GM18502 (cell line): ENCODE measurements at regions not wholly inside any gene's neighbourhood (a gene's known extent, or its start where the extent isn't known, plus 50 kb on each side); places are given as distances from the start of the nearest gene placed in this dataset.

Experiments used
- ATAC-seq: cut with Tn5 transposase; IDR thresholded peaks from one replicate; pipeline ENCODE4 v1.9.1; 2021; ENCODE audit warnings: mild to moderate bottlenecking; ENCODE audit not compliant: unreplicated experiment, poor library complexity

- ATAC-seq, result no peak
These were observed 101.8 kb upstream of the FERD3L start for GRCh38 chr7:19247017-19247416.

- ATAC-seq, result no peak
These were observed 97.0 kb upstream of the FERD3L start for GRCh38 chr7:19242246-19242645.

- no peak for ATAC-seq
These were observed 94.7 kb upstream of the FERD3L start for GRCh38 chr7:19239951-19240350.

- no peak for ATAC-seq
These were observed 90.5 kb upstream of the FERD3L start for GRCh38 chr7:19235680-19236079.

GRCh38 chr7:19224951-19225350 lies 79.7 kb upstream of the FERD3L start:
- ATAC-seq, result no peak

GRCh38 chr7:19215412-19215811 lies 70.2 kb upstream of the FERD3L start:
- ATAC-seq, result no peak

- ATAC-seq, result no peak
These were observed 68.5 kb upstream of the FERD3L start for GRCh38 chr7:19213746-19214145.

GRCh38 chr7:19210893-19211413 lies 65.7 kb upstream of the FERD3L start:
- ATAC-seq, result no peak

GRCh38 chr7:19209166-19209696 lies 64.0 kb upstream of the FERD3L start:
- ATAC-seq, result no peak

- ATAC-seq, result no peak
These were observed 61.5 kb upstream of the FERD3L start for GRCh38 chr7:19206721-19207120.

GRCh38 chr7:19203686-19204085 lies 58.5 kb upstream of the FERD3L start:
- ATAC-seq, result no peak

GRCh38 chr7:19202599-19202998 lies 57.4 kb upstream of the FERD3L start:
- no peak for ATAC-seq
